Esophagus squamous epithelium (tissue), 5 donors: ENCODE measurements at regions not wholly inside any gene's neighbourhood (a gene's known extent, or its start where the extent isn't known, plus 50 kb on each side); places are given as distances from the start of the nearest gene placed in this dataset.

Experiments used
- DNase-seq: peaks from one replicate; lab custom pipeline; 2025; lab: John Stamatoyannopoulos, UW
- H3K27ac ChIP-seq, 4 donors: fragments of 200-600 bp; sonication (generic); one replicate each; pipeline ENCODE4 v1.5.1; 2016 to 2019; ENCODE audit warnings: mild to moderate bottlenecking in 1 of 4
- H3K27me3 ChIP-seq, 4 donors: fragments of 200-600 bp; sonication (generic); 1 replicate in 3 of 4; 2 replicates in 1 of 4; pipeline versions ENCODE4 v1.5.1 to v1.6.0; 2017 to 2021; ENCODE audit warnings: antibody characterized with exemption in 1 of 4
- H3K36me3 ChIP-seq, 3 donors: fragments of 200-600 bp; sonication (generic); one replicate each; pipeline ENCODE4 v1.5.1; 2016 to 2019
- H3K4me1 ChIP-seq, 3 donors: fragments of 200-600 bp; sonication (generic); one replicate each; pipeline ENCODE4 v1.5.1; 2017 to 2019
- H3K4me3 ChIP-seq, 4 donors: fragments of 200-600 bp; sonication (generic); 1 replicate in 3 of 4; 2 replicates in 1 of 4; pipeline ENCODE4 v1.5.1; 2016 to 2019; ENCODE audit warnings: mild to moderate bottlenecking in 2 of 4, moderate library complexity in 1 of 4
- H3K9me3 ChIP-seq, 3 donors: fragments of 200-600 bp; sonication (generic); one replicate each; pipeline ENCODE4 v1.5.1; 2016 to 2019
- POLR2A ChIP-seq, 4 donors: fragments of 450-650 bp; IDR thresholded peaks; one replicate each; pipeline ENCODE4 v1.6.1; 2017; ENCODE audit warnings: antibody characterized with exemption in 4 of 4, mild to moderate bottlenecking in 4 of 4, moderate library complexity in 3 of 4
- WGBS, 2 donors: methylation state at CpG; one replicate each; pipeline ENCODE4 v1.1.5; 2018; 5-methylcytosine and 5-hydroxymethylcytosine counted together
- intact Hi-C: fragments of 100-400 bp; cut with DNase I; formaldehyde crosslinking; loops from one replicate; pipeline ENCODE4 v1.15.0; 2022
- TF ChIP-seq, protein P1 (sequence below), 6 experiments: fragments of 450-650 bp in 4 of 6; fragments of 200-600 bp in 2 of 6; sonication (generic) in 2 of 6; IDR thresholded peaks; one replicate each; pipeline ENCODE4 v1.5.1; 2016 to 2019; ENCODE audit warnings: antibody characterized with exemption in 6 of 6, mild to moderate bottlenecking in 4 of 6, moderate library complexity in 4 of 6
- donor health status: DM: yes; HTN: yes; CAD: no.

DNA sequence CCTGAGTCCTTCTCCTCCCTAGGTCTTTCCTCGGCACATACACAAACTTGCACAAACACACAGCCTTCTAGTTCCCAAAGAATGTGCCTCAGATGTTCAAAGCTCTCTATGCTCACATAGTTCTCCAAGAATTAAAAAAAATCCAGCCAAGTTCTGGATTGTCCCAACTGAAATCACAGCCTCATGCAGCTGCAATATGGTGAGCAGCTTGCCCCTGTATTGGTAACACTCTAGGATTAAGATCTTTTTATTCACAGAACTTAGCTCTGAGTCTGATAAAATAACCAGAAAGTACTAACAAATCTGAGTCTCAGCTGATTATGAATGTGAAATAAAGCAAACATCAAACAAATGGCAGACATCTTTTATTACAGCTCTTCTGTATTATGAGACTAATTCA, 604.8 kb upstream of the PFKP start:
- H3K4me3 ChIP-seq = no peak overlapping the region
- H3K9me3 ChIP-seq = no peaks in the 10 kb centered on the region
- DNase-seq = no peak
- H3K36me3 ChIP-seq = no peaks in the 10 kb centered on the region
- 38 to 56% methylated on average over 1 of the region's 1 CpG for WGBS, 2 donors
- intact Hi-C loops = no loop called here
- no peaks in the 10 kb centered on the region for H3K27me3 ChIP-seq
- TF ChIP-seq POLR2A (IDR thresholded peaks at IDR 0.05) = no peak
- TF ChIP-seq, protein P1, sequence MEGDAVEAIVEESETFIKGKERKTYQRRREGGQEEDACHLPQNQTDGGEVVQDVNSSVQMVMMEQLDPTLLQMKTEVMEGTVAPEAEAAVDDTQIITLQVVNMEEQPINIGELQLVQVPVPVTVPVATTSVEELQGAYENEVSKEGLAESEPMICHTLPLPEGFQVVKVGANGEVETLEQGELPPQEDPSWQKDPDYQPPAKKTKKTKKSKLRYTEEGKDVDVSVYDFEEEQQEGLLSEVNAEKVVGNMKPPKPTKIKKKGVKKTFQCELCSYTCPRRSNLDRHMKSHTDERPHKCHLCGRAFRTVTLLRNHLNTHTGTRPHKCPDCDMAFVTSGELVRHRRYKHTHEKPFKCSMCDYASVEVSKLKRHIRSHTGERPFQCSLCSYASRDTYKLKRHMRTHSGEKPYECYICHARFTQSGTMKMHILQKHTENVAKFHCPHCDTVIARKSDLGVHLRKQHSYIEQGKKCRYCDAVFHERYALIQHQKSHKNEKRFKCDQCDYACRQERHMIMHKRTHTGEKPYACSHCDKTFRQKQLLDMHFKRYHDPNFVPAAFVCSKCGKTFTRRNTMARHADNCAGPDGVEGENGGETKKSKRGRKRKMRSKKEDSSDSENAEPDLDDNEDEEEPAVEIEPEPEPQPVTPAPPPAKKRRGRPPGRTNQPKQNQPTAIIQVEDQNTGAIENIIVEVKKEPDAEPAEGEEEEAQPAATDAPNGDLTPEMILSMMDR (IDR thresholded peaks at IDR 0.05) = no peak
- H3K27ac ChIP-seq = no peak overlapping the region
- H3K4me1 ChIP-seq = no peaks in the 10 kb centered on the region

DNA sequence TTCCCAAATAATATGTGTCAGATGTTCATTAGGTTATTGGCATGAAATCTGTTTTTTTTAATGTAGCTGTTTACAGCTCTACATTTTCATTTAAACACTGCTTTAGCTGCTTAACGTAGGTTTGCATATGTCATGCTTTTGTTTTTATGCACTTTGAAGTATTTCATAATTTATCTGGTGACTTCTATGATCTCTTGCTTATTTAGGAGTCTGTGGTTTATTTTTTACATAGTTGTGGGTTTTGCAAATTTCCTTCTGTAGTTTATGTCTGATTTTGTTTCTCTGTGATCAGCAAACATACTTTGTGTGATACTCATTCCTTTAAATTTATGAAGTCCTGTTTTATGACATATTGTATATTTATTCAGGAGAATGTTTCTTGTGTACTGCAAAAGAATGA, 606.5 kb upstream of the PFKP start:
- 64 to 66% methylated on average over 1 of the region's 1 CpG for WGBS, 2 donors
- H3K4me1 ChIP-seq = no peaks in the 10 kb centered on the region
- H3K27me3 ChIP-seq = no peaks in the 10 kb centered on the region
- H3K4me3 ChIP-seq = no peak overlapping the region
- no peaks in the 10 kb centered on the region for H3K36me3 ChIP-seq
- no peak for TF ChIP-seq POLR2A (IDR thresholded peaks at IDR 0.05)
- TF ChIP-seq, protein P1 (IDR thresholded peaks at IDR 0.05) = no peak
- H3K9me3 ChIP-seq = no peaks in the 10 kb centered on the region
- intact Hi-C loops = no loop called here
- DNase-seq = no peak
- no peak overlapping the region for H3K27ac ChIP-seq

- TF ChIP-seq POLR2A (IDR thresholded peaks at IDR 0.05) = no peak
- TF ChIP-seq, protein P1 (IDR thresholded peaks at IDR 0.05) = no peak
- Histone ChIP-seq H3K9me3 (no peaks in the 10 kb centered on the region), H3K27ac (no peak overlapping the region), H3K4me1 (no peaks in the 10 kb centered on the region), H3K4me3 (no peak overlapping the region), H3K27me3 (no peaks in the 10 kb centered on the region), H3K36me3 (no peaks in the 10 kb centered on the region)
- WGBS, 2 donors = 66 to 77% methylated on average over 2 of the region's 2 CpGs
- no peak for DNase-seq
- intact Hi-C loops = no loop called here
Measured at GRCh38 chr10:2459713-2460112, 607.6 kb upstream of the PFKP start.

DNA sequence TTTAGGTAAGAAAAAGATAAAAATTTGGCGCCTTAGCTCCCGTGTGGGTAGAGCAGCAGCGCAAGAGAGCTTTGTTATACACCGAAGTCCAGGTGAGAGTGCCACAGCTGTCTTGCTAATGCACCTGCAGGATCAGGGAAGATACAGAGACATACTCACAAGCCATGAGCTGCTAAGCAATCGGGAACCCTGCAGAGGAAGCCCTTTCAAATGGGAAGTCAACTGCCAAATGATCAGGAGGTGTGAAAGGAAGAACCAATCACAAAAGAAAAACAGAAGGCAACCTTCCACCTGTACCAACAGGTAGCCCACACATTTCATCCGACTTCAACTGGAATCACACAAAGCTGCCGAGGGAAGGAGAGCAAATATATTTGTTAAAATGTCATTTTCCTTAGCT, 610.5 kb upstream of the PFKP start:
- 62 to 79% methylated on average over 7 of the region's 7 CpGs for WGBS, 2 donors
- Histone ChIP-seq H3K36me3 (no peaks in the 10 kb centered on the region), H3K27ac (no peak overlapping the region), H3K4me1 (no peaks in the 10 kb centered on the region), H3K4me3 (no peak overlapping the region), H3K9me3 (no peaks in the 10 kb centered on the region), H3K27me3 (no peaks in the 10 kb centered on the region)
- TF ChIP-seq POLR2A (IDR thresholded peaks at IDR 0.05) = no peak
- TF ChIP-seq, protein P1 (IDR thresholded peaks at IDR 0.05) = no peak
- DNase-seq = no peak
- intact Hi-C loops = no loop called here

DNA sequence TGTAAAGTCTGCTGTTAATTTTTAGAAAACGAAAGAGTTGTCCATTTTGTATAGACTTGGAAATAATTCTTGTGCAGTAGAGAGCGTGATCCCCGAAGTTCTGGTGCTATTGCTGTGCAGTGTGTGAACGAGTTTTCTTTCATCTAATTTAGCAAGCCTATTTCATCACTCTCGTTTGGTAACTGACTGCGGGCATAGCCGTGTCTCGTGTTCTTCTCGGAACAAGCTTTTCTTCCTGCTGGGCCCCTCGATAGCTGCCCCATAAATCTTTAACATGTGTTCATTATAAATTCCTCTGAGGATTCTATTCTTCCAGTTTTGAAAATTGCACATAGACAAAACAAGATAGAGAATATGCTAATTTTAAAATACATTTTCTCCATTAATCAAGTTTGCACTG, 622.0 kb upstream of the PFKP start:
- H3K4me3 ChIP-seq = no peak overlapping the region
- no peaks in the 10 kb centered on the region for H3K9me3 ChIP-seq
- 69 to 83% methylated on average over 10 of the region's 10 CpGs for WGBS, 2 donors
- no peak overlapping the region for H3K27ac ChIP-seq
- no peaks in the 10 kb centered on the region for H3K27me3 ChIP-seq
- intact Hi-C loops = no loop called here
- no peaks in the 10 kb centered on the region for H3K36me3 ChIP-seq
- no peaks in the 10 kb centered on the region for H3K4me1 ChIP-seq
- TF ChIP-seq POLR2A (IDR thresholded peaks at IDR 0.05) = no peak
- TF ChIP-seq, protein P1 (IDR thresholded peaks at IDR 0.05) = no peak
- DNase-seq = no peak
